ENCODE measurements at regions not wholly inside any gene's neighbourhood (a gene's known extent, or its start where the extent isn't known, plus 50 kb on each side); places are given as distances from the start of the nearest gene placed in this dataset.

DNA sequence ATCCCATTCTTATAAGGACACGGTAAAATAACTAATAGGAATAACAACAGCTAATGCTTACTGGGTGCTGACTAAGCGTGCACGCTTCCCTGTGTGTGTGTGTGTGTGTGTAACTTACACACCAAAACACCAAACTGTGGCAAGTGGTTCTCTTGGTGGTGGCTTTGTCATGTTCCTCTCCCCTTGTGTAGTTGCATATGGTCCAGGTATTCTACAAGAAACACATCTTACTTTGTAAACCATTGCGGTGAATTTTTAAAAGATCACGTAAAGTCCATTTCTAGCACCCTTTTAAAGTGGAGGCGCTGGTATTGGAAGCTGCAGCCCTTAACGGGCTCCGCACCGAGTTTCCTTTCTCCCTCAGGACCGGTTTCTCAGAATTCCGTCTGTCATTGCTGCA lies 221.0 kb upstream of the FOXF1 start:
- Histone ChIP-seq H3K27ac (no peak overlapping the region), H3K9me3 (no peaks in the 10 kb centered on the region), H3K4me1 (peaks cover 0 to 30% (median 22%) of the 10 kb centered on the region in 4 donors), H3K36me3 (no peaks in the 10 kb centered on the region), H3K27me3 (peaks cover 0 to 25% (median 0%) of the 10 kb centered on the region in 3 donors), H3K4me3 (no peak overlapping the region)
- 39 to 44% methylated on average over 11 of the region's 11 CpGs for WGBS, 2 donors
- TF ChIP-seq EP300 (IDR thresholded peaks at IDR 0.05), result no peak
- TF ChIP-seq POLR2AphosphoS5 (IDR thresholded peaks at IDR 0.05), result no peak
- no peak for TF ChIP-seq POLR2A (IDR thresholded peaks at IDR 0.05)
- TF ChIP-seq, protein P1, sequence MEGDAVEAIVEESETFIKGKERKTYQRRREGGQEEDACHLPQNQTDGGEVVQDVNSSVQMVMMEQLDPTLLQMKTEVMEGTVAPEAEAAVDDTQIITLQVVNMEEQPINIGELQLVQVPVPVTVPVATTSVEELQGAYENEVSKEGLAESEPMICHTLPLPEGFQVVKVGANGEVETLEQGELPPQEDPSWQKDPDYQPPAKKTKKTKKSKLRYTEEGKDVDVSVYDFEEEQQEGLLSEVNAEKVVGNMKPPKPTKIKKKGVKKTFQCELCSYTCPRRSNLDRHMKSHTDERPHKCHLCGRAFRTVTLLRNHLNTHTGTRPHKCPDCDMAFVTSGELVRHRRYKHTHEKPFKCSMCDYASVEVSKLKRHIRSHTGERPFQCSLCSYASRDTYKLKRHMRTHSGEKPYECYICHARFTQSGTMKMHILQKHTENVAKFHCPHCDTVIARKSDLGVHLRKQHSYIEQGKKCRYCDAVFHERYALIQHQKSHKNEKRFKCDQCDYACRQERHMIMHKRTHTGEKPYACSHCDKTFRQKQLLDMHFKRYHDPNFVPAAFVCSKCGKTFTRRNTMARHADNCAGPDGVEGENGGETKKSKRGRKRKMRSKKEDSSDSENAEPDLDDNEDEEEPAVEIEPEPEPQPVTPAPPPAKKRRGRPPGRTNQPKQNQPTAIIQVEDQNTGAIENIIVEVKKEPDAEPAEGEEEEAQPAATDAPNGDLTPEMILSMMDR (IDR thresholded peaks at IDR 0.05), result no peak
- intact Hi-C loops (cut with DNase I), result loop anchor here (5.0 kb wide), 1 partner anchor 137 kb away; no protein-coding TSS in a partner anchor
- no peak for DNase-seq

DNA sequence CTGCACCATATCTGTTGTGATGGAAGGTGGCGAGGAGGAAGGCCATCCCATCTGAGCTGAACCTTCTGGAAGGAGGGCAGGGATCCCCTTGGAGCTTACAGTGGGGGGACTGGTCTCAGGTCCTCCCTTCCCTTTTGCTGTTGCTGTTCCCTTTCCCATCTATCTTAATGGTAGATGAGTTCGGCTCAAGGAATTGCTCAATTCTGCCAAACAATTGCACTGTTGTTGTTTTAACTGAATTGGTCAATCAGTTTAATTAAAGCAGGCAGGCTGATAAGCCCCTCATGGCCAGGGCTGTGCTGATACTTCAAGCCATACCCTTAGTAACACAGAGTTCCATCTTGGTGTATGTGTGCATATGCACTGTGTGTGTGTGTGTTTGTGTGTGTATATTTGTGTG lies 220.4 kb upstream of the FOXF1 start:
- TF ChIP-seq EP300 (IDR thresholded peaks at IDR 0.05) (no peak), POLR2AphosphoS5 (IDR thresholded peaks at IDR 0.05) (no peak), POLR2A (IDR thresholded peaks at IDR 0.05) (no peak)
- TF ChIP-seq, protein P1 (IDR thresholded peaks at IDR 0.05), result no peak
- no peak overlapping the region for H3K4me3 ChIP-seq
- intact Hi-C loops (cut with DNase I), result loop anchor here (5.0 kb wide), 1 partner anchor 138 kb away; no protein-coding TSS in a partner anchor
- 46 to 56% methylated on average over 2 of the region's 2 CpGs for WGBS, 2 donors
- no peak overlapping the region for H3K27ac ChIP-seq
- H3K27me3 ChIP-seq, result peaks cover 0 to 25% (median 0%) of the 10 kb centered on the region in 3 donors
- H3K4me1 ChIP-seq, result peaks cover 0 to 36% (median 28%) of the 10 kb centered on the region in 4 donors
- DNase-seq, result no peak
- H3K9me3 ChIP-seq, result no peaks in the 10 kb centered on the region
- H3K36me3 ChIP-seq, result no peaks in the 10 kb centered on the region

DNA sequence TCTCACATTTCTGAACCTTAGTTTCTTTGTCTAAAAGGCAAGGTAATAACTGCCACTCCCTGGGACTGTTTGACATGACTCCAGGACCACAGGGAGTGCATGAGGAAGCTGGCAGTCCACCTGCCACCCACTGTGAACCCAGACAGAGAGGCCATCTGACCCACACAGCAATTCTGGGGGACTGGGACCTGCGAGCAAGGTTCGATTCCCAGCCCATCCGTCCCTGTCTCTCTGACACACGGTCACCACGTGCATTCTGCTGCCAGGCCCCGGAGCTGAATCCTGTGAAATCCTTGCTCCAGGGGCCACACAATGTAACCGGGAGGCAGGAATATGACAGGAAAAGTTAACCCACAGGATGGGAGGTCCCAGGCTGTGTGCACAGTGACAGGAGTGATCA lies 218.8 kb upstream of the FOXF1 start:
- 54 to 72% methylated on average over 7 of the region's 7 CpGs for WGBS, 2 donors
- no peak overlapping the region for H3K27ac ChIP-seq
- no peak for DNase-seq

DNA sequence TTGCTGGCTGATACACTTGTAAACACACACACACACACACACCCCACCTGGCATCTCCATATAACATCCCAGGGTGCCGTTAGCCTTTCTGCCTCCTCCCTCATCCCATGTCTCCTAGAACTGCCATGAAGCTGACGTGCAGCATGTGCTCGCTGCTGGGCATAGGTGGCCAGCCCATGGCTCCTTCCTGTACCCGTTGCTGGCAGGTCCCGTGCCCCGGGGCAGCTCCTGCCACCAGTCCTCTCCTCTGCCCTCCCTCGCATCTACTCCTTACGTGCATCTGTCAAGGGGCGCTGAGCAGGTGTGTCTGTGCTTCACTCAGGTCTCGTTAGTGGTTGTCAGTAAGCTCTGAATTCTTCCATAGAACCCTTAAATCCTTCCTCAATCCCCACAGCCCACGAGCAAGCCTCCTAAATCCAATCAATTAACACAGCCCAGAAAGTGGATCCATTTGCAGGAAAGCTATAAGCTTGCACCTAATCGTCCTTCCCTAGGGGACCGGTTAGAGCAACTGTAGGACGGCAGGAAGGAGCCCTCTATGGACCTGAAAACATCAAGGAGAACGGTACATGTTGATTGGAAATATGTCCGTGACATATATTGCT lies 218.1 kb upstream of the FOXF1 start:
- intact Hi-C loops (cut with DNase I), result no loop called here
- Histone ChIP-seq H3K27me3 (peaks cover 0 to 10% (median 0%) of the 10 kb centered on the region in 3 donors), H3K36me3 (no peaks in the 10 kb centered on the region), H3K4me1 (peaks cover 0 to 28% (median 18%) of the 10 kb centered on the region in 4 donors), H3K27ac (no peak overlapping the region), H3K4me3 (no peak overlapping the region), H3K9me3 (no peaks in the 10 kb centered on the region)
- TF ChIP-seq EP300 (IDR thresholded peaks at IDR 0.05), result no peak
- WGBS, 2 donors, result 67 to 73% methylated on average over 16 of the region's 16 CpGs
- no peak for DNase-seq

More for the DNA sequence above, 218.8 kb upstream of the FOXF1 start:
- intact Hi-C loops (cut with DNase I), result no loop called here
- TF ChIP-seq POLR2A (IDR thresholded peaks at IDR 0.05), result no peak
- TF ChIP-seq POLR2AphosphoS5 (IDR thresholded peaks at IDR 0.05), result no peak
- TF ChIP-seq EP300 (IDR thresholded peaks at IDR 0.05), result no peak
- TF ChIP-seq, protein P1 (IDR thresholded peaks at IDR 0.05), result no peak
- Histone ChIP-seq H3K36me3 (no peaks in the 10 kb centered on the region), H3K27me3 (peaks cover 0 to 17% (median 0%) of the 10 kb centered on the region in 3 donors), H3K4me3 (no peak overlapping the region), H3K9me3 (no peaks in the 10 kb centered on the region), H3K4me1 (peaks cover 0 to 32% (median 22%) of the 10 kb centered on the region in 4 donors)

DNA sequence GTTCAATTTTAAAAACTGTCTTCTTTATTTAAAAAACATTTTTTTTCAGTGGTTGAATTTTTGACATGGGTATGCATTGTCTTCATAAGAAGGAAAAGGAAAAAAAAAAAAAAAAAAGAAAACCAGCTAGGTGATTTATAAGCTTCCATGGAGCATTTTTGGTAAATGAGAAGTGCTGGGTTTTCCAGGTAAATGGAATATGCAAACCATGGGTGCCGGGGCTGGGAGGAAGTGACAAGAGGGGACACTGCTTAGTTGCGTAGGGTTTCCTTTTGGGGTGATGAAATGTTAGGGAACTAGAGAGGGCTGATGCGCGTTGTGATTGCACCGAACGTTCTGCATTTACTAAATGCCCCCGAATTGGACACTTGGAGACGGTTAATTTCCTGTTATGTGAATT lies 217.4 kb upstream of the FOXF1 start:
- intact Hi-C loops (cut with DNase I), result no loop called here
- Histone ChIP-seq H3K4me1 (peaks cover 0 to 29% (median 23%) of the 10 kb centered on the region in 4 donors), H3K36me3 (no peaks in the 10 kb centered on the region), H3K4me3 (no peak overlapping the region), H3K27me3 (peaks cover 0 to 3% (median 0%) of the 10 kb centered on the region in 3 donors), H3K27ac (no peak overlapping the region), H3K9me3 (no peaks in the 10 kb centered on the region)
- DNase-seq, result no peak
- 80 to 81% methylated on average over 8 of the region's 8 CpGs for WGBS, 2 donors
- no peak for TF ChIP-seq EP300 (IDR thresholded peaks at IDR 0.05)
- TF ChIP-seq POLR2AphosphoS5 (IDR thresholded peaks at IDR 0.05), result no peak
- TF ChIP-seq POLR2A (IDR thresholded peaks at IDR 0.05), result no peak
- TF ChIP-seq, protein P1 (IDR thresholded peaks at IDR 0.05), result no peak

Data from sigmoid colon (tissue), 6 donors.